ENCODE measurements at regions not wholly inside any gene's neighbourhood (a gene's known extent, or its start where the extent isn't known, plus 50 kb on each side); places are given as distances from the start of the nearest gene placed in this dataset.

DNA sequence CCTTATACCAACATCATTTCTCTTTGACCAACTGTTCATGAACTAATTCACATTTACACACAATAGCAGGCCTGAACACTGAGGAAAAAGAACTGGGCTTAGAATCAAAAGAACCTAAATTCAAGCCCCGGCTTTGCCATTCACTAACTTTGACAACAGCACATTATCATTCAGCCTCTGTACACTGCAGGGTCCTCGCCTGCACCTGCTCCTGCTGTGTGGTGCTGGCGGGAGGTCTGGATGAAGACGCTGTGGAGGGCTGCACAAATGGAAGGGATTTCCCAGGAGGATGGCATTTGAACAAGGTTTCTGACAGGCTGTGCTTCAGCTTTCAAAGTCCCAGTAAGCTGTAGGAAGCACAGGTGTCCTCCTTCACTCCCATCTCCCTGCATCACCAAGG is 151.2 kb downstream of the ZDHHC21 start:
- no peak overlapping the region for H4K8ac ChIP-seq (replicated peaks; ENCODE audit: insufficient read length, low read depth, low read length)
- no peak overlapping the region for H4K91ac ChIP-seq (ENCODE audit: insufficient read length, low read depth, low read length)
- H2BK20ac ChIP-seq (ENCODE audit: low read depth, low read length, poor library complexity, severe bottlenecking) = no peak overlapping the region
- Mint-ChIP-seq H3K27me3 (ENCODE audit: low read depth) (no peaks in the 10 kb centered on the region), H3K4me3 (no peak overlapping the region), H3K9me3 (peaks cover 6 to 7% of the 10 kb centered on the region in 2 experiments), H3K27ac (peak overlapping the region in 2 of 3 experiments; percentile 66 to 95; a peak in 6 of 7 replicates), H3K36me3 (ENCODE audit: insufficient read depth in 1 of 3, low read depth in 3 of 3) (peaks cover 2 to 16% (median 5%) of the 10 kb centered on the region in 3 experiments; a peak in 4 of 7 replicates), H3K4me1 (peaks cover 59 to 64% of the 10 kb centered on the region in 2 experiments)
- no peak overlapping the region for H2BK15ac ChIP-seq (ENCODE audit: low read depth, low read length)
- no CpG with 5 or more reads among the region's 4 CpGs for WGBS (ENCODE audit: extremely low coverage, insufficient read length, low lambda C conversion rate)
- H2BK12ac ChIP-seq (ENCODE audit: insufficient read length, low read depth, low read length) = no peak overlapping the region
- no peaks in the 10 kb centered on the region for H3K9me3 ChIP-seq (ENCODE audit: control insufficient read depth, low read depth, low read length)
- H4K5ac ChIP-seq (ENCODE audit: insufficient read length, low read depth, low read length) = no peak overlapping the region
- no peak overlapping the region for H3K27ac ChIP-seq (ENCODE audit: insufficient read length, low read depth, low read length)
- no peak overlapping the region for H3T11ph ChIP-seq (ENCODE audit: low read length)
- no peaks in the 10 kb centered on the region for H3K23me2 ChIP-seq (ENCODE audit: insufficient read length, low read depth, low read length, poor library complexity, severe bottlenecking)
- no peak overlapping the region for H3K56ac ChIP-seq (ENCODE audit: insufficient read length, low read depth, low read length)
- no peak overlapping the region for H3K14ac ChIP-seq (ENCODE audit: insufficient read depth, low read length)
- TF ChIP-seq, protein P1, sequence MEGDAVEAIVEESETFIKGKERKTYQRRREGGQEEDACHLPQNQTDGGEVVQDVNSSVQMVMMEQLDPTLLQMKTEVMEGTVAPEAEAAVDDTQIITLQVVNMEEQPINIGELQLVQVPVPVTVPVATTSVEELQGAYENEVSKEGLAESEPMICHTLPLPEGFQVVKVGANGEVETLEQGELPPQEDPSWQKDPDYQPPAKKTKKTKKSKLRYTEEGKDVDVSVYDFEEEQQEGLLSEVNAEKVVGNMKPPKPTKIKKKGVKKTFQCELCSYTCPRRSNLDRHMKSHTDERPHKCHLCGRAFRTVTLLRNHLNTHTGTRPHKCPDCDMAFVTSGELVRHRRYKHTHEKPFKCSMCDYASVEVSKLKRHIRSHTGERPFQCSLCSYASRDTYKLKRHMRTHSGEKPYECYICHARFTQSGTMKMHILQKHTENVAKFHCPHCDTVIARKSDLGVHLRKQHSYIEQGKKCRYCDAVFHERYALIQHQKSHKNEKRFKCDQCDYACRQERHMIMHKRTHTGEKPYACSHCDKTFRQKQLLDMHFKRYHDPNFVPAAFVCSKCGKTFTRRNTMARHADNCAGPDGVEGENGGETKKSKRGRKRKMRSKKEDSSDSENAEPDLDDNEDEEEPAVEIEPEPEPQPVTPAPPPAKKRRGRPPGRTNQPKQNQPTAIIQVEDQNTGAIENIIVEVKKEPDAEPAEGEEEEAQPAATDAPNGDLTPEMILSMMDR (conservative IDR thresholded peaks at IDR 0.05) = no peak
- H3K9ac ChIP-seq (ENCODE audit: extremely low read depth, insufficient read length, low read length) = no peak overlapping the region
- H3K4ac ChIP-seq (ENCODE audit: low read depth, low read length) = no peak overlapping the region
- H3K4me2 ChIP-seq (ENCODE audit: insufficient read depth, insufficient read length, low read length) = no peak overlapping the region
- H3K79me1 ChIP-seq (ENCODE audit: insufficient read depth, low read depth, low read length, poor library complexity, severe bottlenecking) = no peaks in the 10 kb centered on the region
- H3K27me3 ChIP-seq (ENCODE audit: insufficient read depth, low read length) = no peaks in the 10 kb centered on the region
- no peak for DNase-seq
- H3K23ac ChIP-seq (ENCODE audit: insufficient read length, low read depth, low read length) = no peak overlapping the region
- H2AK5ac ChIP-seq (ENCODE audit: insufficient read length, low read length) = no peak overlapping the region
- H3K18ac ChIP-seq (ENCODE audit: insufficient read length, low read depth, low read length) = no peak overlapping the region
- no peak overlapping the region for H2BK120ac ChIP-seq (ENCODE audit: low read depth, low read length, poor library complexity, severe bottlenecking)
- H2AFZ ChIP-seq (ENCODE audit: low read length) = no peak overlapping the region
- H2BK5ac ChIP-seq (ENCODE audit: insufficient read length, low read length) = no peak overlapping the region
- H3K79me2 ChIP-seq (ENCODE audit: insufficient read depth, low read length) = no peaks in the 10 kb centered on the region
- no peaks in the 10 kb centered on the region for H4K20me1 ChIP-seq (ENCODE audit: control insufficient read depth, insufficient read depth, insufficient read length)
- H3K4me1 ChIP-seq (ENCODE audit: insufficient read depth, low read length) = peaks cover 14% of the 10 kb centered on the region; the same call in 1 of the 2 replicates
